ENCODE measurements at regions not wholly inside any gene's neighbourhood (a gene's known extent, or its start where the extent isn't known, plus 50 kb on each side); places are given as distances from the start of the nearest gene placed in this dataset.

GRCh38 chr14:71658261-71658860 lies 273.9 kb upstream of the RGS6 start:
- TF ChIP-seq CTCF (IDR thresholded peaks at IDR 0.05) (no peak), POLR2A (IDR thresholded peaks at IDR 0.05) (no peak)
